Loucy (cell line): ENCODE measurements at regions not wholly inside any gene's neighbourhood (a gene's known extent, or its start where the extent isn't known, plus 50 kb on each side); places are given as distances from the start of the nearest gene placed in this dataset.

Experiments used
- EZH2phosphoT487 ChIP-seq: fragments of 200-600 bp; IDR thresholded peaks from 2 replicates; pipeline ENCODE4 v1.6.1; 2018; ENCODE audit warnings: antibody characterized with exemption, mild to moderate bottlenecking, moderate library complexity, borderline replicate concordance
- TF ChIP-seq, protein P1 (sequence below): fragments of 200-600 bp; sonication (generic); conservative IDR thresholded peaks from 2 replicates; pipeline ENCODE4 v1.5.1; 2014; ENCODE audit warnings: mild to moderate bottlenecking, antibody characterized with exemption, low read length

DNA sequence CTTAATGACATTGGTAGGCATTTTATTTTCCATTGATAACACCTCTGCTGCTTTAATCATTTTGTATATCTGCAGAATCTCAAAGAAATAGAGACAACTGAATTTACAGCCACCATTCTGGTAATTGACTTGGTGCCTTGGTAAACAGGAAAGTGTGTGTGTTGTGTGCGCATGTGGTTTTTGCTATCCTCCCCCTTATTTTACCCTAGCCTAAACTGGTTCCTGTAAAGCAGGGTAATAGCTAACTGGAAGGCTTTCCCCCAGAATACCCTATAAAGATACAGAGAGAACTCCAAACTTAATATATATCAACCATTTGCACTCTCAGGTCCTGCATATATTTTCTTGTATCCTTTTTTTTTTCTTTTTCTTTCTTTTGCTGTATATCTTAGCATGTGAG, 149.5 kb upstream of the ADGRL4 start:
- TF ChIP-seq, protein P1, sequence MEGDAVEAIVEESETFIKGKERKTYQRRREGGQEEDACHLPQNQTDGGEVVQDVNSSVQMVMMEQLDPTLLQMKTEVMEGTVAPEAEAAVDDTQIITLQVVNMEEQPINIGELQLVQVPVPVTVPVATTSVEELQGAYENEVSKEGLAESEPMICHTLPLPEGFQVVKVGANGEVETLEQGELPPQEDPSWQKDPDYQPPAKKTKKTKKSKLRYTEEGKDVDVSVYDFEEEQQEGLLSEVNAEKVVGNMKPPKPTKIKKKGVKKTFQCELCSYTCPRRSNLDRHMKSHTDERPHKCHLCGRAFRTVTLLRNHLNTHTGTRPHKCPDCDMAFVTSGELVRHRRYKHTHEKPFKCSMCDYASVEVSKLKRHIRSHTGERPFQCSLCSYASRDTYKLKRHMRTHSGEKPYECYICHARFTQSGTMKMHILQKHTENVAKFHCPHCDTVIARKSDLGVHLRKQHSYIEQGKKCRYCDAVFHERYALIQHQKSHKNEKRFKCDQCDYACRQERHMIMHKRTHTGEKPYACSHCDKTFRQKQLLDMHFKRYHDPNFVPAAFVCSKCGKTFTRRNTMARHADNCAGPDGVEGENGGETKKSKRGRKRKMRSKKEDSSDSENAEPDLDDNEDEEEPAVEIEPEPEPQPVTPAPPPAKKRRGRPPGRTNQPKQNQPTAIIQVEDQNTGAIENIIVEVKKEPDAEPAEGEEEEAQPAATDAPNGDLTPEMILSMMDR = no peak
- no peak for TF ChIP-seq EZH2phosphoT487
